22Rv1 (cell line): ENCODE measurements at regions not wholly inside any gene's neighbourhood (a gene's known extent, or its start where the extent isn't known, plus 50 kb on each side); places are given as distances from the start of the nearest gene placed in this dataset.

ENCODE experiments used
- CTCF ChIP-seq: fragments of 450-650 bp; IDR thresholded peaks from 2 replicates; pipeline ENCODE4 v1.5.1; 2017; ENCODE audit warnings: mild to moderate bottlenecking
- ZFX ChIP-seq: fragments of 450-650 bp; IDR thresholded peaks from 2 replicates; pipeline ENCODE4 v1.6.1; 2017; ENCODE audit warnings: antibody characterized with exemption, borderline replicate concordance

GRCh38 chr1:177687544-177687943, 282.3 kb downstream of the SEC16B start:
- no peak for TF ChIP-seq CTCF
- no peak for TF ChIP-seq ZFX
